A204.1 (cell line): ENCODE measurements at regions not wholly inside any gene's neighbourhood (a gene's known extent, or its start where the extent isn't known, plus 50 kb on each side); places are given as distances from the start of the nearest gene placed in this dataset.
"Not testable (repeated sequence)": the region's sequence is repeated elsewhere in the genome, so short reads cannot be mapped to it uniquely, and the experiment has no call there.

Source experiments
- FAIRE-seq: peaks from 2 replicates; lab custom pipeline; 2012; peaks lifted over from hg19 to GRCh38; lab: Jason Lieb, UNC

GRCh38 chr11:3444420-3444744, 65.4 kb upstream of the ZNF195 start:
- not testable (repeated sequence) for FAIRE-seq

GRCh38 chr11:3443700-3444419, 64.9 kb upstream of the ZNF195 start:
- not testable (repeated sequence) for FAIRE-seq

GRCh38 chr11:3437441-3437840, 58.5 kb upstream of the ZNF195 start:
- not testable (repeated sequence) for FAIRE-seq

- no peak for FAIRE-seq
These were observed 56.0 kb upstream of the ZNF195 start for GRCh38 chr11:3434976-3435375.

GRCh38 chr11:3429191-3429590, 50.2 kb upstream of the ZNF195 start:
- not testable (repeated sequence) for FAIRE-seq
